DND-41 (cell line): ENCODE measurements at regions not wholly inside any gene's neighbourhood (a gene's known extent, or its start where the extent isn't known, plus 50 kb on each side); places are given as distances from the start of the nearest gene placed in this dataset.
"Not testable (repeated sequence)": the region's sequence is repeated elsewhere in the genome, so short reads cannot be mapped to it uniquely, and the experiment has no call there.

Source experiments
- CTCF ChIP-seq: IDR thresholded peaks from 2 replicates; pipeline ENCODE4 v1.5.1; 2012; ENCODE audit warnings: borderline replicate concordance, low read length, moderate library complexity, mild to moderate bottlenecking; ENCODE audit not compliant: poor library complexity, severe bottlenecking; ENCODE audit errors: extremely low read depth
- EZH2 ChIP-seq: IDR thresholded peaks from 3 replicates; pipeline ENCODE4 v1.6.1; 2012; ENCODE audit warnings: borderline replicate concordance, low read depth, mild to moderate bottlenecking, moderate library complexity, low read length, inconsistent platforms; ENCODE audit not compliant: severe bottlenecking

- not testable (repeated sequence) for TF ChIP-seq CTCF, EZH2
Observed at GRCh38 chr14:34140127-34140526, 189.3 kb upstream of the EGLN3 start.
